K562 (cell line): ENCODE measurements at regions not wholly inside any gene's neighbourhood (a gene's known extent, or its start where the extent isn't known, plus 50 kb on each side); places are given as distances from the start of the nearest gene placed in this dataset.

ENCODE experiments used
- ATAC-seq: fragments of 200-7000 bp; cut with Tn5 transposase; 3 replicates; pipeline ENCODE4 v1.9.1; 2020; ENCODE audit warnings: moderate library complexity
- BruUV-seq: library from RNA; stranded (reverse); fragments of 400-500 nt; replicated peaks from 2 replicates; lab custom pipeline; 2021; lab: Mats Ljungman, UMichigan
- CTCF ChIA-PET: fragments of 300-600 bp; formaldehyde crosslinking; extraction: SDS; loops from one replicate; lab custom pipeline; 2021; ENCODE audit warnings: low intra/inter-chr PET ratio; lab: Yijun Ruan, JAX
- POLR2A ChIA-PET: fragments of 300-600, 350-650 bp; sonication (Branson Sonifier 250); formaldehyde crosslinking; extraction: SDS; loops from one replicate; lab custom pipeline; 2021; ENCODE audit warnings: antibody characterized with exemption, inconsistent platforms; lab: Yijun Ruan, JAX
- DNase-seq, 4 experiments: peaks; one replicate each; pipeline versions ENCODE4 v3.0.0 to v3.0.0-alpha.2; 2011 to 2018; ENCODE audit warnings: low spot score in 3 of 4, mixed read lengths in 3 of 4; ENCODE audit errors: extremely low read depth in 1 of 4
- FAIRE-seq: peaks from 2 replicates; lab custom pipeline; 2011; peaks lifted over from hg19 to GRCh38; lab: Jason Lieb, UNC
- H2AFZ ChIP-seq: 2 replicates; pipeline ENCODE4 v1.6.0; 2011; ENCODE audit warnings: low read depth, low read length, control low read depth, inconsistent platforms
- H3K27ac ChIP-seq: fragments of 200-600 bp; 3 replicates; pipeline ENCODE4 v1.8.0; 2011; ENCODE audit warnings: low read depth, mild to moderate bottlenecking, control low read depth, inconsistent platforms, low read length, moderate library complexity, mixed read lengths; ENCODE audit errors: extremely low read depth
- H3K27me3 ChIP-seq, 2 experiments: fragments of 300-600 bp in 1 of 2; 2 replicates in 1 of 2; 3 replicates in 1 of 2; pipeline versions ENCODE4 v1.6.0 to v1.8.0; 2011; ENCODE audit warnings: inconsistent platforms in 2 of 2, low read length in 2 of 2, mild to moderate bottlenecking in 1 of 2, mixed read lengths in 1 of 2, moderate library complexity in 1 of 2; ENCODE audit not compliant: control insufficient read depth in 2 of 2, insufficient read depth in 2 of 2
- H3K36me3 ChIP-seq: fragments of 300-600 bp; 3 replicates; pipeline ENCODE4 v1.8.0; 2011; ENCODE audit warnings: mild to moderate bottlenecking, low read length, inconsistent platforms; ENCODE audit not compliant: control insufficient read depth, insufficient read depth
- H3K4me1 ChIP-seq, 2 experiments: fragments of 200-600 bp in 1 of 2; replicated peaks in 1 of 2; 2 replicates in 1 of 2; 3 replicates in 1 of 2; pipeline versions ENCODE4 v1.5.1 to v1.8.0; 2011; ENCODE audit warnings: inconsistent platforms in 2 of 2, low read length in 2 of 2, mild to moderate bottlenecking in 1 of 2, mixed read lengths in 1 of 2, moderate library complexity in 1 of 2; ENCODE audit not compliant: control insufficient read depth in 2 of 2, insufficient read depth in 2 of 2
- H3K4me2 ChIP-seq: 2 replicates; pipeline ENCODE4 v1.6.1; 2011; ENCODE audit warnings: low read length, control low read depth, inconsistent platforms, mixed read lengths; ENCODE audit not compliant: insufficient read depth
- H3K4me3 ChIP-seq: fragments of 200-600 bp; sonication (generic), shearing (Covaris generic); 2 replicates; pipeline ENCODE4 v1.5.1; 2016; ENCODE audit warnings: control low read depth, inconsistent platforms
- H3K79me2 ChIP-seq: fragments of 200-600 bp; 3 replicates; pipeline ENCODE4 v1.8.0; 2011; ENCODE audit warnings: low read length, inconsistent platforms; ENCODE audit not compliant: control insufficient read depth, insufficient read depth
- H3K9ac ChIP-seq, 2 experiments: 2 replicates each; pipeline versions ENCODE4 v1.6.0 to v1.6.1; 2011; ENCODE audit warnings: low read depth in 2 of 2, low read length in 2 of 2, control low read depth in 1 of 2, inconsistent platforms in 1 of 2, mild to moderate bottlenecking in 1 of 2, mixed read lengths in 1 of 2; ENCODE audit not compliant: insufficient read depth in 1 of 2
- H3K9me1 ChIP-seq: one replicate; pipeline ENCODE4 v1.6.0; 2011; ENCODE audit warnings: inconsistent platforms, mild to moderate bottlenecking, low read length, moderate library complexity; ENCODE audit not compliant: control insufficient read depth, insufficient read depth
- H3K9me3 ChIP-seq: replicated peaks from 2 replicates; pipeline ENCODE4 v1.5.1; 2011; ENCODE audit warnings: low read depth, low read length, inconsistent platforms; ENCODE audit not compliant: control insufficient read depth, insufficient read depth
- H4K20me1 ChIP-seq: replicated peaks from 2 replicates; pipeline ENCODE4 v1.6.1; 2011; ENCODE audit warnings: low read length, inconsistent platforms, mixed read lengths; ENCODE audit not compliant: control insufficient read depth, insufficient read depth
- CSDE1 ChIP-seq, 2 experiments: fragments of 450-650 bp; IDR thresholded peaks; 2 replicates each; pipeline ENCODE4 v1.6.1; 2016; ENCODE audit warnings: mild to moderate bottlenecking in 1 of 2
- ESRRA ChIP-seq: fragments of 450-650 bp; IDR thresholded peaks from 2 replicates; pipeline ENCODE4 v1.6.1; 2014; ENCODE audit warnings: low read depth, mild to moderate bottlenecking, moderate library complexity, borderline replicate concordance
- HCFC1 ChIP-seq: IDR thresholded peaks from 2 replicates; pipeline ENCODE4 v1.6.1; 2012; ENCODE audit warnings: low read depth, low read length, improper control_type of control experiment
- HDGF ChIP-seq: fragments of 450-650 bp; IDR thresholded peaks from 2 replicates; pipeline ENCODE4 v1.6.1; 2016
- KLF10 ChIP-seq: fragments of 250-450 bp; sonication (Bioruptor Pico); IDR thresholded peaks from 2 replicates; pipeline ENCODE4 v1.6.1; 2021; ENCODE audit warnings: matching md5 sums
- MTF1 ChIP-seq: fragments of 250-450 bp; sonication (Bioruptor Pico); IDR thresholded peaks from 2 replicates; pipeline ENCODE4 v1.9.0; 2021; ENCODE audit warnings: moderate library complexity, mild to moderate bottlenecking, inconsistent platforms, borderline replicate concordance
- SMARCA4 ChIP-seq: fragments of 450-650 bp; IDR thresholded peaks from 2 replicates; pipeline ENCODE4 v1.6.1; 2016
- SNIP1 ChIP-seq: fragments of 450-650 bp; IDR thresholded peaks from 2 replicates; pipeline ENCODE4 v1.7.1; 2017; ENCODE audit warnings: low read depth, mild to moderate bottlenecking
- SREBF1 ChIP-seq: fragments of 150-350 bp; IDR thresholded peaks from 2 replicates; pipeline ENCODE4 v1.6.1; 2014; ENCODE audit warnings: antibody characterized with exemption, low read depth, low read length, borderline replicate concordance
- STAT5A ChIP-seq: IDR thresholded peaks from 2 replicates; pipeline ENCODE4 v1.6.1; 2012; ENCODE audit warnings: low read length, inconsistent platforms, borderline replicate concordance
- TCF3 ChIP-seq: sonication (generic); formaldehyde crosslinking; IDR thresholded peaks from 2 replicates; pipeline ENCODE4 v1.4.0; 2020; ENCODE audit warnings: mild to moderate bottlenecking, missing genetic modification reagents
- XRCC4 ChIP-seq: IDR thresholded peaks from one replicate; pipeline ENCODE4 v1.6.1; 2011; ENCODE audit not compliant: insufficient read depth, insufficient read length; ENCODE audit errors: extremely low read depth
- YBX1 ChIP-seq: fragments of 450-650 bp; IDR thresholded peaks from 2 replicates; pipeline ENCODE4 v1.7.1; 2016; ENCODE audit warnings: mild to moderate bottlenecking
- ZNF143 ChIP-seq: sonication (generic); formaldehyde crosslinking; IDR thresholded peaks from 2 replicates; pipeline ENCODE4 v1.9.0; 2022; ENCODE audit warnings: mild to moderate bottlenecking, missing genetic modification reagents
- ZZZ3 ChIP-seq: fragments of 450-650 bp; IDR thresholded peaks from 2 replicates; pipeline ENCODE4 v1.6.1; 2016; ENCODE audit warnings: antibody characterized with exemption, mild to moderate bottlenecking, moderate library complexity
- WGBS: fragments of 100-300 bp; shearing (Covaris generic); methylation state at CpG from one replicate; pipeline ENCODE4 v1.1.6; 2016; ENCODE audit warnings: low coverage, mixed read lengths; ENCODE audit not compliant: insufficient coverage; ENCODE audit errors: missing lambda C conversion rate; 5-methylcytosine and 5-hydroxymethylcytosine counted together
- in situ Hi-C: fragments of 300-500 bp; cut with MboI; formaldehyde crosslinking; loops from 4 replicates; pipeline ENCODE4 v1.15.0; 2018; ENCODE audit warnings: inconsistent platforms, mixed read lengths
- intact Hi-C: fragments of 100-400 bp; cut with micrococcal nuclease; formaldehyde crosslinking; loops from 2 replicates; pipeline ENCODE4 v1.14.2; 2022
- TF ChIP-seq, protein P1 (sequence below): sonication (generic); formaldehyde crosslinking; IDR thresholded peaks from 2 replicates; pipeline ENCODE4 v1.8.0; 2022; ENCODE audit warnings: mild to moderate bottlenecking, missing genetic modification reagents
- TF ChIP-seq, protein P2 (sequence below): sonication (generic); formaldehyde crosslinking; IDR thresholded peaks from 2 replicates; pipeline ENCODE4 v1.8.0; 2022; ENCODE audit warnings: missing genetic modification reagents, mild to moderate bottlenecking, moderate library complexity, borderline replicate concordance

- no peak overlapping the region for H3K4me2 ChIP-seq
- no peaks in the 10 kb centered on the region for H3K27me3 ChIP-seq
- POLR2A ChIA-PET: no interaction called here
- no TSS peak for BruUV-seq
- intact Hi-C loops (no loop called here), in situ Hi-C loops (no loop called here)
- no peak for DNase-seq
- CTCF ChIA-PET: no interaction called here
- no peak overlapping the region for H3K9ac ChIP-seq
- no peaks in the 10 kb centered on the region for H3K9me3 ChIP-seq
- H3K79me2 ChIP-seq: no peaks in the 10 kb centered on the region
- no peaks in the 10 kb centered on the region for H3K9me1 ChIP-seq
- WGBS: 7% methylated on average over 5 of the region's 5 CpGs
- no peaks in the 10 kb centered on the region for H3K36me3 ChIP-seq
- H3K4me1 ChIP-seq: no peaks in the 10 kb centered on the region
- no peak overlapping the region for H3K4me3 ChIP-seq
- H3K27ac ChIP-seq: no peak overlapping the region
- no peak for ATAC-seq
- no peak overlapping the region for H2AFZ ChIP-seq
- H4K20me1 ChIP-seq: no peaks in the 10 kb centered on the region
- TF ChIP-seq, protein P1, sequence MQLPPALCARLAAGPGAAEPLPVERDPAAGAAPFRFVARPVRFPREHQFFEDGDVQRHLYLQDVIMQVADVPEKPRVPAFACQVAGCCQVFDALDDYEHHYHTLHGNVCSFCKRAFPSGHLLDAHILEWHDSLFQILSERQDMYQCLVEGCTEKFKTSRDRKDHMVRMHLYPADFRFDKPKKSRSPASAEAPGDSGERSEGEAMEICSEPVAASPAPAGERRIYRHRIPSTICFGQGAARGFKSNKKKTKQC (CRISPR knock-in tag): no peak
- TF ChIP-seq CSDE1 (IDR thresholded peaks at IDR 0.05) (no peak), STAT5A (no peak), XRCC4 (no peak), SREBF1 (no peak), HDGF (no peak), ZNF143 (CRISPR knock-in tag) (no peak), HCFC1 (no peak), MTF1 (CRISPR knock-in tag) (no peak), ESRRA (no peak), SMARCA4 (no peak), YBX1 (no peak), SNIP1 (no peak), TCF3 (CRISPR knock-in tag) (no peak), ZZZ3 (no peak), KLF10 (CRISPR knock-in tag) (no peak)
- TF ChIP-seq, protein P2, sequence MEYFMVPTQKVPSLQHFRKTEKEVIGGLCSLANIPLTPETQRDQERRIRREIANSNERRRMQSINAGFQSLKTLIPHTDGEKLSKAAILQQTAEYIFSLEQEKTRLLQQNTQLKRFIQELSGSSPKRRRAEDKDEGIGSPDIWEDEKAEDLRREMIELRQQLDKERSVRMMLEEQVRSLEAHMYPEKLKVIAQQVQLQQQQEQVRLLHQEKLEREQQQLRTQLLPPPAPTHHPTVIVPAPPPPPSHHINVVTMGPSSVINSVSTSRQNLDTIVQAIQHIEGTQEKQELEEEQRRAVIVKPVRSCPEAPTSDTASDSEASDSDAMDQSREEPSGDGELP (CRISPR knock-in tag): no peak
- no peak for FAIRE-seq
Measured at GRCh38 chrX:7253565-7253964, 105.6 kb upstream of the PUDP start.
